Astrocyte (in vitro differentiated cells and primary cell): ENCODE measurements at regions not wholly inside any gene's neighbourhood (a gene's known extent, or its start where the extent isn't known, plus 50 kb on each side); places are given as distances from the start of the nearest gene placed in this dataset.

ENCODE experiments used
- DNase-seq: peaks from one replicate; pipeline ENCODE4 v3.0.0-alpha.2; 2010; ENCODE audit warnings: low read depth
- FAIRE-seq: peaks from 2 replicates; lab custom pipeline; 2011; peaks lifted over from hg19 to GRCh38; lab: Jason Lieb, UNC
- H2AFZ ChIP-seq: 2 replicates; pipeline ENCODE4 v1.6.0; 2012; ENCODE audit warnings: low read depth, low read length, inconsistent platforms
- H3K27ac ChIP-seq: 2 replicates; pipeline ENCODE4 v1.5.1; 2011; ENCODE audit warnings: low read depth, low read length, inconsistent platforms
- H3K27me3 ChIP-seq: 2 replicates; pipeline ENCODE4 v1.6.0; 2011; ENCODE audit warnings: low read length, inconsistent platforms; ENCODE audit not compliant: insufficient read depth
- H3K36me3 ChIP-seq: 2 replicates; pipeline ENCODE4 v1.5.1; 2011; ENCODE audit warnings: low read length, inconsistent platforms; ENCODE audit not compliant: insufficient read depth
- H3K4me1 ChIP-seq: 2 replicates; pipeline ENCODE4 v1.5.1; 2011; ENCODE audit warnings: low read length, inconsistent platforms; ENCODE audit not compliant: insufficient read depth
- H3K4me2 ChIP-seq: 2 replicates; pipeline ENCODE4 v1.6.0; 2012; ENCODE audit warnings: low read length, inconsistent platforms
- H3K4me3 ChIP-seq: 2 replicates; pipeline ENCODE4 v1.5.1; 2011; ENCODE audit warnings: low read depth, mild to moderate bottlenecking, low read length, inconsistent platforms; ENCODE audit not compliant: insufficient read depth
- H3K79me2 ChIP-seq: 2 replicates; pipeline ENCODE4 v1.6.0; 2012; ENCODE audit warnings: mild to moderate bottlenecking, low read length, inconsistent platforms; ENCODE audit not compliant: insufficient read depth
- H3K9ac ChIP-seq: 2 replicates; pipeline ENCODE4 v1.6.0; 2012; ENCODE audit warnings: mild to moderate bottlenecking, low read length, inconsistent platforms
- H3K9me3 ChIP-seq: 2 replicates; pipeline ENCODE4 v1.5.1; 2012; ENCODE audit warnings: low read depth, mild to moderate bottlenecking, low read length, inconsistent platforms; ENCODE audit not compliant: insufficient read depth
- H4K20me1 ChIP-seq: 2 replicates; pipeline ENCODE4 v1.6.0; 2012; ENCODE audit warnings: low read length, inconsistent platforms; ENCODE audit not compliant: insufficient read depth
- H3K27ac Mint-ChIP-seq: one replicate; pipeline ENCODE4 v1.8.0; 2021; ENCODE audit warnings: mild to moderate bottlenecking, mixed read lengths; ENCODE audit not compliant: unreplicated experiment
- H3K27me3 Mint-ChIP-seq: one replicate; pipeline ENCODE4 v1.8.0; 2021; ENCODE audit warnings: low read depth, mixed read lengths; ENCODE audit not compliant: unreplicated experiment
- H3K36me3 Mint-ChIP-seq: one replicate; pipeline ENCODE4 v1.8.0; 2021; ENCODE audit warnings: low read depth, mixed read lengths; ENCODE audit not compliant: unreplicated experiment
- H3K4me1 Mint-ChIP-seq: one replicate; pipeline ENCODE4 v1.8.0; 2021; ENCODE audit warnings: low read depth, mixed read lengths; ENCODE audit not compliant: unreplicated experiment
- H3K4me3 Mint-ChIP-seq: one replicate; pipeline ENCODE4 v1.8.0; 2021; ENCODE audit warnings: mild to moderate bottlenecking, moderate library complexity, mixed read lengths; ENCODE audit not compliant: unreplicated experiment
- H3K9me3 Mint-ChIP-seq: one replicate; pipeline ENCODE4 v1.8.0; 2021; ENCODE audit warnings: mild to moderate bottlenecking, mixed read lengths; ENCODE audit not compliant: unreplicated experiment
- CTCF ChIP-seq: IDR thresholded peaks from 2 replicates; pipeline ENCODE4 v1.5.1; 2011; ENCODE audit warnings: low read depth, mild to moderate bottlenecking, inconsistent platforms, low read length, moderate library complexity; ENCODE audit not compliant: insufficient read depth
- EZH2 ChIP-seq: IDR thresholded peaks from 2 replicates; pipeline ENCODE4 v1.6.1; 2012; ENCODE audit warnings: mild to moderate bottlenecking, low read length, inconsistent platforms; ENCODE audit not compliant: insufficient read depth

DNA sequence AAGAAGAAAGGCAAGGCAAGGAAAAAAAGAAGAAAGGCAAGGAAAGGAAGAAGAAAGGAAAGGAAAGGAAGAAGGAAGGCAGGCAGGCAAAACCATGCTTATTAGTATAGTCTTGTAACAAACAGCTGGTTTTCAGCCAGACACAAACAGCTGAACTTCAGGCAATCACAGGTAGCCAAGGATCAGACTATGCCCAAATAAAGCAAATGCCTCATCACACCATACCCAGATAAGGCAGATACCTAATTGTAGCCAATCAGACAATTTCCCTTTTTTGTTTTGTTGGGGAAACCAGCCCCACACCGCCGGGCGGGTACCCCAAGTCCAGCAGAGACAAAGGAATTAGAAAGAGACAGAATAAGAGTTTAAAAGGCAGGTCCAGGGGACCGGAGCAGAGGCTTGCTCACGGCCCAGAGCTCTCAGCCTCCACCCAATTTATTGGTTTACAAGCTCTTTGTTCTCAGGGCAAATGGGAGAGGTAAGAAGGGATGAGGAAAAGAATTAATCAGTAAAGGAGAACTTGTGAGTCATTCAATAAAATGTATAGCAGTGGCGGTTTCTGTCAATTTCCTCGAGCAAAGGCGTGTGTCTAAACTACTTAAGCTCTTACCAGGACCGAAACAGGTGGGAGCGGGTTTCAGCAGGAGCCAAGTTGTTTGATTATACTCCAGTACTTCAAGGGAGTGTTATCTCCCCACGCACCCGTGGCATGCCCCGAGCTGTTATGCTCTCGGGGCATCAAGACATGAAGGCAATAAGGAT is 886.8 kb downstream of the KCNT2 start:
- Histone ChIP-seq H3K9me3 (no peaks in the 10 kb centered on the region), H3K9ac (no peak overlapping the region), H3K79me2 (no peaks in the 10 kb centered on the region), H2AFZ (no peak overlapping the region), H4K20me1 (no peaks in the 10 kb centered on the region), H3K4me1 (no peaks in the 10 kb centered on the region), H3K4me3 (no peak overlapping the region), H3K36me3 (no peaks in the 10 kb centered on the region), H3K4me2 (no peak overlapping the region), H3K27ac (no peak overlapping the region), H3K27me3 (no peaks in the 10 kb centered on the region)
- no peak for TF ChIP-seq EZH2
- TF ChIP-seq CTCF, result no peak
- Mint-ChIP-seq H3K4me1 (peaks cover 2% of the 10 kb centered on the region), H3K27ac (no peak overlapping the region), H3K27me3 (peaks cover 3% of the 10 kb centered on the region), H3K36me3 (peaks cover 2% of the 10 kb centered on the region), H3K9me3 (no peaks in the 10 kb centered on the region), H3K4me3 (no peak overlapping the region)
- DNase-seq (no peak), FAIRE-seq (no peak)

DNA sequence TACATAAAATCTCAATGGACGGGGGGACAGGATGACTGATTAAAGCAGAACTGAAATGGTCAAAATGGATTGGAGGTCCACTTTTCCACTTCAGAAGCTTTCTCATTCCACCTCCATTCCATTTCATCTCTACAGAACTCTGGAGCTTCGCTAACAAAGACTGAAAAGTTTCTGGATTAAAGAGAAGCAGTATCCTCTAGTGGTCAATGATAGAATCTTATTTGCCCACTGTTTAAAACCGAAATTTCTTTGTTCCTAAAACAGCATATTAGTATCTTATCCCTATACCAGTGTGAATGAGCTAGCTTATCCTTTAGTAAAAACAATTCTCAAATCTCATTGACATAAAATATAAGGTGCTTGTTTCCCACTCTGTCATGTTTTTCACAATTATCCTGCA is 890.6 kb downstream of the KCNT2 start:
- Mint-ChIP-seq H3K27ac (no peak overlapping the region), H3K27me3 (peaks cover 3% of the 10 kb centered on the region), H3K4me1 (peaks cover 5% of the 10 kb centered on the region), H3K4me3 (no peak overlapping the region), H3K36me3 (peaks cover 2% of the 10 kb centered on the region), H3K9me3 (no peaks in the 10 kb centered on the region)
- Histone ChIP-seq H3K9ac (no peak overlapping the region), H4K20me1 (no peaks in the 10 kb centered on the region), H3K27ac (no peak overlapping the region), H3K4me3 (no peak overlapping the region), H3K4me1 (no peaks in the 10 kb centered on the region), H3K27me3 (no peaks in the 10 kb centered on the region), H3K36me3 (no peaks in the 10 kb centered on the region), H3K4me2 (no peak overlapping the region), H3K9me3 (no peaks in the 10 kb centered on the region), H3K79me2 (no peaks in the 10 kb centered on the region), H2AFZ (no peak overlapping the region)
- DNase-seq (peak; percentile 11), FAIRE-seq (peak; percentile 69)
- TF ChIP-seq EZH2 (no peak), CTCF (peak; percentile 59)

DNA sequence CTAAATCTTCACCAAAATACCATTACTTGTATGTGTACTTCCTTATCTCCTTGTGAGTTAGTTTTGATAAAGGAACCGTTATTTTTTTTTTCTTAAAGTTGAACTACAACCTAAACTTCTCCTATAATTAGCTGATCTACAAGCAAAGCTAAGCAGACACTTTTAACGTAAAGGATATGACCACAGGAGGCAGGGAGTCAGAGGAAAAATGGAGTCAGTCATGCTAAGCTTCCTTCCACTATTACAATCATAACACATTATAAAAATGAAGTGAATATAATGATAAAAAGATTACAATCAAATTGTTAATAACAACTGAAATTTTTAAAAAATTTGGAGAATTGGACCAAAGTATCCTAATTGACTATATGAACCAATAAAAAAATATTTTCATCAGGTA is 892.6 kb downstream of the KCNT2 start:
- no peaks in the 10 kb centered on the region for H3K9me3 Mint-ChIP-seq
- FAIRE-seq (no peak), DNase-seq (no peak)
- no peak overlapping the region for H2AFZ ChIP-seq
- no peak for TF ChIP-seq EZH2
- TF ChIP-seq CTCF, result no peak
- no peaks in the 10 kb centered on the region for H3K36me3 ChIP-seq
- no peaks in the 10 kb centered on the region for H3K36me3 Mint-ChIP-seq
- no peak overlapping the region for H3K4me3 ChIP-seq
- H3K4me1 ChIP-seq, result no peaks in the 10 kb centered on the region
- H3K27ac ChIP-seq, result no peak overlapping the region
- H3K4me3 Mint-ChIP-seq, result no peak overlapping the region
- H3K79me2 ChIP-seq, result no peaks in the 10 kb centered on the region
- no peaks in the 10 kb centered on the region for H3K27me3 Mint-ChIP-seq
- H3K4me1 Mint-ChIP-seq, result peaks cover 5% of the 10 kb centered on the region
- no peak overlapping the region for H3K4me2 ChIP-seq
- H3K9ac ChIP-seq, result no peak overlapping the region
- H3K9me3 ChIP-seq, result no peaks in the 10 kb centered on the region
- H3K27ac Mint-ChIP-seq, result no peak overlapping the region
- H3K27me3 ChIP-seq, result no peaks in the 10 kb centered on the region
- H4K20me1 ChIP-seq, result no peaks in the 10 kb centered on the region
